ENCODE measurements at regions not wholly inside any gene's neighbourhood (a gene's known extent, or its start where the extent isn't known, plus 50 kb on each side); places are given as distances from the start of the nearest gene placed in this dataset.

- TF ChIP-seq CTCF (IDR thresholded peaks at IDR 0.05; ENCODE audit: insufficient read depth, low read length): no peak
- no peak overlapping the region for H3K4me3 ChIP-seq (ENCODE audit: low read depth, low read length)
- DNase-seq (ENCODE audit: low read depth): no peak
Measured at GRCh38 chr1:194538453-194538852, 1352.0 kb upstream of the B3GALT2 start.

GRCh38 chr1:194537521-194537920 lies 1351.1 kb upstream of the B3GALT2 start:
- DNase-seq (ENCODE audit: low read depth): no peak
- H3K4me3 ChIP-seq (ENCODE audit: low read depth, low read length): no peak overlapping the region
- no peak for TF ChIP-seq CTCF (IDR thresholded peaks at IDR 0.05; ENCODE audit: insufficient read depth, low read length)

- DNase-seq (ENCODE audit: low read depth): no peak
- no peak for TF ChIP-seq CTCF (IDR thresholded peaks at IDR 0.05; ENCODE audit: insufficient read depth, low read length)
- H3K4me3 ChIP-seq (ENCODE audit: low read depth, low read length): no peak overlapping the region
Measured at GRCh38 chr1:194535369-194535768, 1349.0 kb upstream of the B3GALT2 start.

- no peak for DNase-seq (ENCODE audit: low read depth)
- no peak for TF ChIP-seq CTCF (IDR thresholded peaks at IDR 0.05; ENCODE audit: insufficient read depth, low read length)
- H3K4me3 ChIP-seq (ENCODE audit: low read depth, low read length): no peak overlapping the region
Measured at GRCh38 chr1:194534784-194535183, 1348.4 kb upstream of the B3GALT2 start.

GRCh38 chr1:194533641-194534040 lies 1347.2 kb upstream of the B3GALT2 start:
- H3K4me3 ChIP-seq (ENCODE audit: low read depth, low read length): no peak overlapping the region
- TF ChIP-seq CTCF (IDR thresholded peaks at IDR 0.05; ENCODE audit: insufficient read depth, low read length): no peak
- DNase-seq (ENCODE audit: low read depth): no peak

- H3K4me3 ChIP-seq (ENCODE audit: low read depth, low read length): no peak overlapping the region
- no peak for DNase-seq (ENCODE audit: low read depth)
- TF ChIP-seq CTCF (IDR thresholded peaks at IDR 0.05; ENCODE audit: insufficient read depth, low read length): no peak
Measured at GRCh38 chr1:194517567-194517966, 1331.2 kb upstream of the B3GALT2 start.

- no peak for TF ChIP-seq CTCF (IDR thresholded peaks at IDR 0.05; ENCODE audit: insufficient read depth, low read length)
- no peak for DNase-seq (ENCODE audit: low read depth)
- no peak overlapping the region for H3K4me3 ChIP-seq (ENCODE audit: low read depth, low read length)
Measured at GRCh38 chr1:194515916-194516315, 1329.5 kb upstream of the B3GALT2 start.
